AG10803 (cell line): ENCODE measurements at regions not wholly inside any gene's neighbourhood (a gene's known extent, or its start where the extent isn't known, plus 50 kb on each side); places are given as distances from the start of the nearest gene placed in this dataset.

Experiments used
- DNase-seq: peaks from one replicate; pipeline ENCODE4 v3.0.0; 2010; ENCODE audit warnings: low read depth
- H3K4me3 ChIP-seq: 2 replicates; pipeline ENCODE4 v1.5.1; 2011; ENCODE audit warnings: mild to moderate bottlenecking, low read length, control low read depth
- CTCF ChIP-seq: conservative IDR thresholded peaks from 2 replicates; pipeline ENCODE4 v1.5.1; 2011; ENCODE audit warnings: mild to moderate bottlenecking, low read length, control low read depth, inconsistent platforms

GRCh38 chr19:28319918-28320317 lies 893.0 kb downstream of the UQCRFS1 start:
- no peak for TF ChIP-seq CTCF
- no peak for DNase-seq
- H3K4me3 ChIP-seq: no peak overlapping the region

DNA sequence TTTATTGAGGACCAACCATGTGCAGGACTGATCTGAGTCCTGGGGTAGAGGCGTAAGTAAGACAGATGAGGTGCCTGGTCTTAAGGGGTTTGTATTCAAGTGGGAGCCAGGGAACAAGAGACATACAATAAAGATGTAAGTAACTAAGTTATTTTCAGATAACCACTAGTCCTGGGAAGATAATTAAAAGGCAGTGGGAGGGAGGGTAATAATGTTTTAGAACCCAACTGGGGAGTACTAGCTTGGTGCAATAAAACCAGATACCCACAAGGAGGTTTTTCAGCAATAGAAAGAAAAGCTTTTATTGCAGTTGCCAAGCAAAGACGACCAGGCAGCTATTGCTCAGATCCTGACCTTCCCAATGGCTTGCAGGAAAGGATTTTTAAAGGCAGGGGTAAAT lies 893.7 kb downstream of the UQCRFS1 start:
- no peak overlapping the region for H3K4me3 ChIP-seq
- no peak for DNase-seq
- TF ChIP-seq CTCF: no peak

DNA sequence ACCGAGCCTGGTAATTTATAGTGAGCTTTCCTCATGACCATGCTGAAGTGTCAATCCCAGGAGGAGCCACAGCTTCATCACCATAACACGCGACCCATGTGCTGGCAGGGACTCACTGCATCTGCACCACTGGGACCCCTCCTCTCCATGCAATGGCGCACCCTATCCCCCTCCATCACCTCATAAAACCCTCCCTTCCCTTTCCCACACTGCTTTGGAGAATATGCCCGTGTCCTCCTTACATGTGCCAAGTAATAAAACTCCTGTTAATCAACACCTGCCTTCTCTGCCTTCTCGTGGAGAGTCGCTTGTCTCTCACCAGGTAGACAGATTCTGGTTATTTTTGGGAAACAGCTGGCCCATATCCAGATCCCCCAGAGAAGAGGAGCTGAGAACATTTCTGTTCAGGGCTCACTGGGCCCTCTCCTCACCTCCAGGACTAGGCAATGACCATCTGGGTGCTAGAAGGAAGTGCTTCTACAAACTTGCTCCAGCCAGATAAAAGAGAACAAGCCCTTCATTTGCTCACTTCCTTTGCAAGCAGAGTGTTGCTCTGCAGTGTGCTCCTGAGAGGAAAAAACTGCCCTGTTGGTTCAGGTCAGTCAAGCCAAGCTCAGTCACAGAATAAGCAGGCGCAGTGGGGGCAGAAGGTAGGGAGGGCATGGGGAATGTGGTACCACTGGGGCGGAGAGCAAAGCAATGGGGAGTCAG lies 894.3 kb downstream of the UQCRFS1 start:
- no peak overlapping the region for H3K4me3 ChIP-seq
- no peak for TF ChIP-seq CTCF
- DNase-seq: no peak

DNA sequence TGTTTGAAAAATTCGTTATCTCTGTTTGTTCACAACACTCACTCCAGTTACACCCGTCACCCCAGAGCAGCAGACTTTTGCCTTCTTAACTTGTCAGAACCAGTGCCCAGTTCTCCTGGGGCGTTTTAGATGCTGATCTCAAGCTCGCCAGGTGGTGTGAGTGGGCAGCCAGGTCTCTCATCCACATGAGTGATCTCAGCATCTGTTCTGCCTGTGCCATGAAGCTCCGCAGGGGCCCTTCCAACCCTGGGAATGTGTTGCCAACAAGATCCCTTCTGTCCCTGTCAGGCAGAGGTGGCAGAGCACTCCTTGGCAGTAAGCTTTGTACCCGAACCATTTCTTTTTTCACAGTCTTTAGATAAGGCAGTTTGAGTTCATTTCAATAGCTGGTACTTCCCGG lies 896.5 kb downstream of the UQCRFS1 start:
- no peak overlapping the region for H3K4me3 ChIP-seq
- no peak for TF ChIP-seq CTCF
- no peak for DNase-seq

DNA sequence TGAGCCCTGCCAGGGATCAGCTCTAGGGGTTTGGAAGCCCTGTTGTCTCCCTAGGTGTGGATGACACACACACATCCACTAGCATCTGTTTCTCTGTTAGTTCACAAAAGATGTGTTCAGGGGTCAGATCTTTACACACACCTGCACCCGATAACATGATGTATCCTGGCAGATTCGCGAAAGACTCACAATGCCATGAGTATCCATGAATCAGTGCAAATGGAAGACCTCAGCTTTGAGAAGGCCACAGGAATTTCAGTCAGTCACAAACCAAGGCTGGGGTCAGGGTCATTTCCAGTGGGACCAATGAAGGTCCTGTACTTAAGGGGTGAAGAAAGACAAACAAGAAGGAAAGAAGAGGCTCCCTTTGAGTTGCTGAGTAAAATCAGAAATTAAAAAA lies 898.2 kb downstream of the UQCRFS1 start:
- H3K4me3 ChIP-seq: no peak overlapping the region
- DNase-seq: no peak
- TF ChIP-seq CTCF: no peak

DNA sequence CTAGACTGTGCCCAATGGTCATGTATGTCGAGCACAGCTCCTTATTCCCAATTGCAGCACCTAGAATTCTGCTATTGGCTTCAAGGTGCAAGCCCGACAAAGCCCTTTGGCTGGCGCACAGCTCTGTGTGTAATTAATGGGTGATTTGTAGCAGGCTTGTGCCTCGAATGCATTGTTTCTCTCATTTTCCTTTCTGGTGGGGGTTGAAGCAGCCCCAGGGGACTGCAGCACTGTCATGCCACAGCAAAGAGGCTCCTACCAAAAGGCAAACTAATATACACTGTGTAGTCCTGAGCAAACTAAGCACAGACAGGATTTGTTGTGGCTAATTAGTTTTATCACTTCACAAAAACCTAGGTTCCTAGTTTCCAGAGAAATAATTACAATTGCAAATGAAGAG lies 898.7 kb downstream of the UQCRFS1 start:
- no peak for TF ChIP-seq CTCF
- no peak overlapping the region for H3K4me3 ChIP-seq
- no peak for DNase-seq

DNA sequence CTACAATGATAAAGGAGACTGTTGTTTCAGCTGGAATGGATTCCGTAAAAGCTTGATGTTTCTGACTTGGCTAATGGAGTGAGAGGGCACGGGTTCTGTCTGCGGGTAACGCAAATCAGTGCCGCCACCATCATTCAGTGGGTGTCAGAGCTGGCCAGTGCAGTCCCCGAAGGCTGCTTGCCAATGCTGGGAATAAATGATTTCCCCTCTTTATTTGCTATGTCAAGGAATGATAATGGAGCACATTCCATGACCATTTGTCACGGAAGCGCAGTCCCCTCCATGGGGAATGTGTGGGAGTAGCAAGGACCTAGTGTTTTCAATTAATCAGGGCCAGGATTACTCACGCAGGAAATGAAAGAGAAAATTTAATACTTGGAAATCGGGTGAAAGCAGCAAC lies 899.3 kb downstream of the UQCRFS1 start:
- TF ChIP-seq CTCF: no peak
- H3K4me3 ChIP-seq: no peak overlapping the region
- peak; percentile 95 for DNase-seq
